NB4 (cell line): ENCODE measurements at regions not wholly inside any gene's neighbourhood (a gene's known extent, or its start where the extent isn't known, plus 50 kb on each side); places are given as distances from the start of the nearest gene placed in this dataset.

ENCODE experiments used
- POLR2A ChIP-seq: IDR thresholded peaks from 2 replicates; pipeline ENCODE4 v1.6.1; 2011; ENCODE audit warnings: mild to moderate bottlenecking; ENCODE audit not compliant: insufficient read length; ENCODE audit errors: extremely low read depth
- TF ChIP-seq, protein P1 (sequence below): IDR thresholded peaks from one replicate; pipeline ENCODE4 v1.5.1; 2012; ENCODE audit warnings: low read depth, low read length
- TF ChIP-seq, protein P2 (sequence below): IDR thresholded peaks from 2 replicates; pipeline ENCODE4 v1.6.1; 2011; ENCODE audit warnings: low read depth, low read length

DNA sequence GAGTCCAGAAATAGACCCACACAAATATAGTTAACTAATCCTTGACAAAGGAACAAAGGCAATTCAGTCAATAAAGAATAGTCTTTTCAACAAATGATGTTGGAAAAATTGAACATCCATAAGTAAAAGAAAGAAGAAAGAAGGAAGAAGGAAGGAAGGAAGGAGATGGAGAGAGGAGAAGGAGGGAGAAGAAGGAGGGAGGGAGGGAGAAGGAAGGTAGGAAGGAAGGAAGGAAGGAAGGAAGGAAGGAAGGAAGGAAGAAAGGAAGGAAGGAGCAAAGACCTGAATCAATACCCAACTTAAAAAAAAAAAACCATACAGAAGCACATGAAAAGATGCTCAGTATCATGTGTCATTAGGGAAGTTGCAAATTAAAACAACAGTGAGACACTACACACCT is 148.3 kb downstream of the ATL2 start:
- TF ChIP-seq, protein P1, sequence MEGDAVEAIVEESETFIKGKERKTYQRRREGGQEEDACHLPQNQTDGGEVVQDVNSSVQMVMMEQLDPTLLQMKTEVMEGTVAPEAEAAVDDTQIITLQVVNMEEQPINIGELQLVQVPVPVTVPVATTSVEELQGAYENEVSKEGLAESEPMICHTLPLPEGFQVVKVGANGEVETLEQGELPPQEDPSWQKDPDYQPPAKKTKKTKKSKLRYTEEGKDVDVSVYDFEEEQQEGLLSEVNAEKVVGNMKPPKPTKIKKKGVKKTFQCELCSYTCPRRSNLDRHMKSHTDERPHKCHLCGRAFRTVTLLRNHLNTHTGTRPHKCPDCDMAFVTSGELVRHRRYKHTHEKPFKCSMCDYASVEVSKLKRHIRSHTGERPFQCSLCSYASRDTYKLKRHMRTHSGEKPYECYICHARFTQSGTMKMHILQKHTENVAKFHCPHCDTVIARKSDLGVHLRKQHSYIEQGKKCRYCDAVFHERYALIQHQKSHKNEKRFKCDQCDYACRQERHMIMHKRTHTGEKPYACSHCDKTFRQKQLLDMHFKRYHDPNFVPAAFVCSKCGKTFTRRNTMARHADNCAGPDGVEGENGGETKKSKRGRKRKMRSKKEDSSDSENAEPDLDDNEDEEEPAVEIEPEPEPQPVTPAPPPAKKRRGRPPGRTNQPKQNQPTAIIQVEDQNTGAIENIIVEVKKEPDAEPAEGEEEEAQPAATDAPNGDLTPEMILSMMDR: no peak
- TF ChIP-seq POLR2A: no peak
- TF ChIP-seq, protein P2, sequence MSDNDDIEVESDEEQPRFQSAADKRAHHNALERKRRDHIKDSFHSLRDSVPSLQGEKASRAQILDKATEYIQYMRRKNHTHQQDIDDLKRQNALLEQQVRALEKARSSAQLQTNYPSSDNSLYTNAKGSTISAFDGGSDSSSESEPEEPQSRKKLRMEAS: no peak
